GM20000 (cell line): ENCODE measurements at regions not wholly inside any gene's neighbourhood (a gene's known extent, or its start where the extent isn't known, plus 50 kb on each side); places are given as distances from the start of the nearest gene placed in this dataset.

ENCODE experiments used
- DNase-seq: peaks from one replicate; pipeline ENCODE4 v3.0.0; 2012; ENCODE audit warnings: low spot score
- TF ChIP-seq, protein P1 (sequence below): IDR thresholded peaks from 2 replicates; pipeline ENCODE4 v1.5.1; 2012; ENCODE audit warnings: mild to moderate bottlenecking, control low read depth; ENCODE audit errors: extremely low read depth, missing control alignments

DNA sequence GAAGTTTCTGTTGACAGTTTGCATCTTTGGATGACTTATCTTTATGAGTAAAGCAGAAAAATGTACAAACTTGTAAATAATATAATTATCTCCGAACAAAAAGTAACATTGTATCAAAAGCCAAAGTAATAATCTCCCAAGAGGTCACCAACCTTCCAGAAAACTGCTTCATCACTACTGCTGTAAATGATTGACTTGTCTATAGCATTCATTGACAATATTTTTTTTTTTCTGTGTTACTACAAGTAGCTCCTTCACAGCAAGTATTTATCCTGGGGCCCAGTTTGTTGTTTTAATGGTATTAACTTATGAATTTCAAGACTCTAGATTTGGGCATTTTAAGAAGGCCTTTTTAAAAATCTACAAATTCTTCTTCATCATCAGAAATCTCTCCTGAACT, 242.4 kb downstream of the KLF12 start:
- TF ChIP-seq, protein P1, sequence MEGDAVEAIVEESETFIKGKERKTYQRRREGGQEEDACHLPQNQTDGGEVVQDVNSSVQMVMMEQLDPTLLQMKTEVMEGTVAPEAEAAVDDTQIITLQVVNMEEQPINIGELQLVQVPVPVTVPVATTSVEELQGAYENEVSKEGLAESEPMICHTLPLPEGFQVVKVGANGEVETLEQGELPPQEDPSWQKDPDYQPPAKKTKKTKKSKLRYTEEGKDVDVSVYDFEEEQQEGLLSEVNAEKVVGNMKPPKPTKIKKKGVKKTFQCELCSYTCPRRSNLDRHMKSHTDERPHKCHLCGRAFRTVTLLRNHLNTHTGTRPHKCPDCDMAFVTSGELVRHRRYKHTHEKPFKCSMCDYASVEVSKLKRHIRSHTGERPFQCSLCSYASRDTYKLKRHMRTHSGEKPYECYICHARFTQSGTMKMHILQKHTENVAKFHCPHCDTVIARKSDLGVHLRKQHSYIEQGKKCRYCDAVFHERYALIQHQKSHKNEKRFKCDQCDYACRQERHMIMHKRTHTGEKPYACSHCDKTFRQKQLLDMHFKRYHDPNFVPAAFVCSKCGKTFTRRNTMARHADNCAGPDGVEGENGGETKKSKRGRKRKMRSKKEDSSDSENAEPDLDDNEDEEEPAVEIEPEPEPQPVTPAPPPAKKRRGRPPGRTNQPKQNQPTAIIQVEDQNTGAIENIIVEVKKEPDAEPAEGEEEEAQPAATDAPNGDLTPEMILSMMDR: no peak
- no peak for DNase-seq

DNA sequence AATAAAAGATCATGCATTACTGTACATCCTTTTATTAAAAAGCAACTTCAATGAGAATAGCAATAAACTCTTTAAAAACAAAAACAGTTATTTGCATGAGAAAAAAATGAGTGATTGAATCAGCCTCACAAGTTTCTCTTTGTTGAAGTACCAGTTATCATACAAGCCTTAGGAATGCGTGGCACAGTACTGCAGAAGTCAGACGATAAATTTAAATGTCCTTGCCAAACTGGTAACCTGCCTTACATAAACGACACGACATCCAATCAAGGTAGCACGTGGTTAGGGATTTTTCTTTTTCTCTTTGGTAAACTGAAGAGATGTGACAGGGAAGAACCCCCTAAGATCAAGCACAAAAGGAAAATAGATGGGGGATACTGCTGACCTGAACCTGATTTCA, 251.0 kb downstream of the KLF12 start:
- TF ChIP-seq, protein P1: no peak
- no peak for DNase-seq

DNA sequence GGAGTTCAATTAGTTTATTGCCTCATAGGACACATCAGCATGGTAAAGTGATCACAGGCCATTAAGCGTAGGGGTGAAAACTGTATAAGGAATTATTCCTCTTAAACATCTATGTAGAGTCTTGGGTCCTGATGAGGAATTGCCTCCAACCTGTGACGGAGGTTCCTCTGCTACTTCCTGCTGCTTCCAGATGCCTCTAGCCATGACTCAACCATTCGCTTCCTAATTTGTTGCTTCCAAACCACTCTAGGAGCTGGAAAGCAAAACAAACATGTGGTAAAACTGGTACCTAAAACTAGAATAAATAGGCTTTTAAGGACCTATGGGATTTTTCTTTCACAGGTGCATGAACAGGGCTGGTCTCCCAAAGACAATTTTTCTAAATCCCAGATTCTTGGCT, 253.8 kb downstream of the KLF12 start:
- DNase-seq: no peak
- TF ChIP-seq, protein P1: no peak

DNA sequence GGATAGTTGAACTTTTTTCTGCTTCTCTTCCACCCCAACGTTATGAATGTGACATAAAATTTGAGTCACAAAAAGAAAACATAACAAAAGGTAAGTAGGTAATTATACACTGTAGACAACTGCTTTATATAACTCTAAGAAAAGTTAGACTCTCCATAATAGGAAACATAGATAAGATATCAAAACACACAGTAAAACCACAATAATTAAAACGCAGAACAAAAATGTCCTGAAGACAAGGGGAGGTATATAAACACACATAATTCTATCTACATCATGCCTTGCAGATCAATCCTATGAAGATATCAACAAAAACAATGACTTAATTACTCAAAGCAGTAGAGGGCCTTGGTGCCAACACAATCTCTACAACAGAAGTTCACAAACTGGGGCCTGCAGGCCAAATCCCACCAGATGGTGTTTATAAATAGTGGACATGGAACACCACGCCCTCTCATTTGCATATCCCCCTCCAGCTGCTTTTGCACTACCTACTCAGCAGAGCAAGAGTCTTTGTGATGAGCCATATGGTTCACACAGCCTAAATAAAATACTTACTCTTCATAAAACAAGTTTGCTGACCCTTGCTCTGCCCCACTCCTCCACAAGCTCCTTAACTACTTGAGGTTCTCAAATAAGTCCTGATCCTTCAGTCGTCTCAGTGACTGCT, 254.7 kb downstream of the KLF12 start:
- DNase-seq: no peak
- TF ChIP-seq, protein P1: no peak

DNA sequence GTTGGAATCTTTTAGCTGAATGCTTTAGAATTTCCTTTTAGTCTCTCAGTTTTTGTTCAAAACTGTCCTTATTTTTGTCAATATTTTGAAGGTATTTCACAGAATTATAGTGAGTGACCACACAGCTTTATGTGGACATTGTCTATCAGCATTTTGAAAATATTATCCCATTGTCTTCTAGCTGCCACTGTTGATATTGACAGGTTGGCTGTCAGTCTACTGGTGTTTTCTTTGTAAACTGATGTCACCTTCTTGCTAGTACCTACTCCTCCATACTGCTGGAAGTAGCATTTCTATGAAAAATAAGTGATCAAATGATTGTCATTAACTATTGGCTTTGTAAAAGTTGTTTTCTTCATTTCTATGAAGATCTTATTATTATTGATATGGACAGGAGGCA, 256.8 kb downstream of the KLF12 start:
- TF ChIP-seq, protein P1: no peak
- no peak for DNase-seq

DNA sequence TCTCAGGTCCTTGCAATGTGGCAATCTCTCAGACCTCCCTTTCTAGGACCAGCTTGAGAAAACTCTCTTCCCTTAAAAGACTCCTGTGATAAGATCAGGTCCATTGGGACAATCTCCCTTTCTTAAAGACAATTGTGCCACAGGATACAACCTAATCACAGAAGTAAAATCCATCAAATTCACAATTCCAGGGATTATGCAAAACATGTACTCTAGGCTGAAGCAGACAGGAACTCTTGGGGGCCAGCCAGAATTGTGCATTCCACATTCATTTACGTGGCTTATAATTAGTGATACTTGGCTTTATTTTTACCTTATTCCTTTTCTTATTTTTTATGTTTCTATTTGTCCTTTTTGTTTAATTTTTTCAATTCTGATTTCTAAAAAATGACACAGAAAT, 257.9 kb downstream of the KLF12 start:
- TF ChIP-seq, protein P1: no peak

DNA sequence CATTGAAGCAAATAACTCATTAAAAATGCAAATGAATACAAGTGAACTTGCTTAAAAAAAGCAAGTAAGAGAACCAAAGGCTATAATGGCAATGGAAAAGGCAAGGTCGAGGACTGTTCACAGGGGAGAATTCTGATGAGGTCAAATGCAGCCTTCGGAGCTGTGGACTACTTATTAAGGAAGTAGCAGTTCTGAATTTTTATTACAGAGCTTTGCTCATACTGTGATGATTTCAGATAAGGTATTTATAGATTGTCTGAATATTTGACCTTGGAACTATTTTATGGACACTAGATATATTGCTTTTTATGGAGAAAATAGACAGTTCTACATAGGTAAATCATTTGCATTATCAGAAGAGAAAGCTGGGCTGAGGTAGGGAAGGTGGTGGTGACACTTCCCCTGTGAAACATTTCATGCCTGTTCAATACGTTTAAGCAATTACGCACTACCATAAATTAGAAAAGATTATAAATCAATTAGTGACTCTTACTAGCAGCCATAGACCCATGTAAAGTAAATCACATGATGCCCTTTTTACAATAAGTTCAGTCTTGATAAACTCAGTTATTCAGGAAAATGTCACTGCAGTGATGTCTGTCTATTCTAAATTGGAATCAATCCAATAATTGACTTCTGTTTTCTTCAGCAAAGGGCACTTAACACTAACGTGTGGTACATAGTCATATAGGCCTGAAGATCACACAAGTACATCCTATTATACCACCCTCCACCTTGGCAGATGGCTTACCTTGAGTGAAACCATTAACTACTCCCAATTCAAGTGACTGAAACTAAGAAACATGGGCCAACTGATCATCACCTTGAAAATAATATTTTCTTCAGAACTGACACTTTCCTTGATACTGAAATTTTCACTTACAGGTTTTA, 260.0 kb downstream of the KLF12 start:
- no peak for DNase-seq
- TF ChIP-seq, protein P1: no peak

More for the DNA sequence above, 257.9 kb downstream of the KLF12 start:
- no peak for DNase-seq
